ENCODE measurements at regions not wholly inside any gene's neighbourhood (a gene's known extent, or its start where the extent isn't known, plus 50 kb on each side); places are given as distances from the start of the nearest gene placed in this dataset.

DNA sequence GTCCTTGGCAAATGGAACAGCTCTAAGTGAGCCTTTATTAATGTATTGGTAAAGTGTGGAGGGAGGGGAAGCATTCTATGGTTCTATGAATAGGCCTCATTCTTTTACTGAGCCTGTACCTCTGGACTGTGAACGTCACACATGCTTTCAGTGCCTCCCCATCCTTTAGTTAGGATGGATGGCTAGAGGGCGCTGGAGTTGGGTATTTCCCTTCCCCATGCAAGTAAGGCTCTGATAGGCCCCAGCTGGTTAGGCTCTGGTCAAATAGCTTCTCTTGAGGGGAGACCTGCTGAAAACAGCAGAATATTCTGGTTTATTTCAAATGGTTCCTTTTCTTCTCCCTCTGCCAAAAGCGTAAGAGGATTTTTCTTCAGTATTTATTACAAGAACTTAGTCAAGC, 860.9 kb upstream of the MDGA2 start:
- Mint-ChIP-seq H3K4me3 (no peak overlapping the region), H3K27ac (no peak overlapping the region), H3K36me3 (no peaks in the 10 kb centered on the region), H3K9me3 (no peaks in the 10 kb centered on the region), H3K27me3 (no peaks in the 10 kb centered on the region), H3K4me1 (no peaks in the 10 kb centered on the region)
- ATAC-seq (replicated peaks) (no peak), DNase-seq (no peak)

DNA sequence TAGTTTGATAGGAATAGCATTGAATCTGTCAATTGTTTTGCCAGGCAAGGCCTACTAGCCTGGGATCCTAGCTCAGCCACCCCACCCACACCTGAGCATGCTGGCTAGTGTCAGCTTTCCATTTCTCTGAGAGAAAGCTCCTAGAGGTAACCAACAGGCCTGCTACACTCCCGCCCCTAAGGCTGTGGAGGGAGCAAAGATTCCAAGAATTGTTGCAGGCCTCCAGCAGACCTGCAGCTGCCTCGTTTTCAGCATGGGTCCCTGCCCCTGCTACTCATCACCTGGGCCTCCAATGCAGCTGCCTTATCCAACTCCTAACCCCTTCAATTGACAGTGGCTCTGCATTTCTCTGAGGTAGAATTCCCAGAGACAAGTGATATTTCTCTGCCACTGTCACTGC, 852.4 kb upstream of the MDGA2 start:
- H3K4me3 Mint-ChIP-seq, result no peak overlapping the region
- H3K36me3 Mint-ChIP-seq, result no peaks in the 10 kb centered on the region
- H3K4me1 Mint-ChIP-seq, result no peaks in the 10 kb centered on the region
- DNase-seq, result no peak
- H3K27me3 Mint-ChIP-seq, result no peaks in the 10 kb centered on the region
- H3K27ac Mint-ChIP-seq, result no peak overlapping the region
- no peak for ATAC-seq (replicated peaks)
- peaks cover 0 to 4% of the 10 kb centered on the region in 2 donors for H3K9me3 Mint-ChIP-seq

DNA sequence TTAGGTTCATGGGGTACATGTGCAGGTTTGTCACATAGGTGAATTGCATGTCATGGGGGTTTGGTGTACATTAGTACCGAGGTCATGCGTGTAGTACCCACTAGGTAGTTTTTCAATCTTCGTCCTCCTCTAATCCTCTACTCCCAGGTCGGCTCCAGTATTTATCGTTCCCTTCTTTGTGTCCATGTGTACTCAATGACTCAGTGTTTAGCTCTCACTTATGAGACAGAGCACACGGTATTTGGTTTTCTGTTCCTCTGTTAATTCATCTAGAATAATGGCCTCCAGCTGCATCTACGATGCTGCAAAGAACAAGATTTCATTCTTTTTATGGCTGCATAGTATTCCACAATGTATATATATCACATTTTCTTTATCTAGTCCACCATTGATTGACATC, 850.9 kb upstream of the MDGA2 start:
- H3K4me1 Mint-ChIP-seq, result no peaks in the 10 kb centered on the region
- H3K27me3 Mint-ChIP-seq, result no peaks in the 10 kb centered on the region
- no peaks in the 10 kb centered on the region for H3K36me3 Mint-ChIP-seq
- H3K4me3 Mint-ChIP-seq, result no peak overlapping the region
- H3K27ac Mint-ChIP-seq, result no peak overlapping the region
- ATAC-seq (replicated peaks) (no peak), DNase-seq (no peak)
- H3K9me3 Mint-ChIP-seq, result peaks cover 0 to 4% of the 10 kb centered on the region in 2 donors

DNA sequence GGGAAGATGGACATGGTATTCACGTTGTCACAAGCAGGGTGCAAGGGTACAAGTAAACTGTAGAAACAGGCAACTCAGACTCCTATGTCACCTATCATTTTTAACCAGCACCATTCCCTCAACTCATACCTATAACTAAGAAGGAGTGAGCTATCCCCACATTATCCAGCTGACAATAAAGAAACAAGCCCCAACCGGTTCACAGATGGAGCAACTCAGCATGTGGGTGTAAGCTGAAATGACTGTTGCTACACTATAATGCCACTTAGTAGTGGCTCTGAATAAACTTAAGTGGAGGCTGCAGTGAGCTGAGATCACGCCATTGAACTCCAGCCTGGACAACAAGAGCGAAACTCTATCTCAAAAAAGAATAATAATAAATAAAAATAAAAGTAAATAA, 829.5 kb upstream of the MDGA2 start:
- Mint-ChIP-seq H3K4me1 (no peaks in the 10 kb centered on the region), H3K4me3 (no peak overlapping the region), H3K27ac (no peak overlapping the region), H3K9me3 (no peaks in the 10 kb centered on the region), H3K27me3 (no peaks in the 10 kb centered on the region), H3K36me3 (no peaks in the 10 kb centered on the region)
- ATAC-seq (replicated peaks) (no peak), DNase-seq (no peak)

DNA sequence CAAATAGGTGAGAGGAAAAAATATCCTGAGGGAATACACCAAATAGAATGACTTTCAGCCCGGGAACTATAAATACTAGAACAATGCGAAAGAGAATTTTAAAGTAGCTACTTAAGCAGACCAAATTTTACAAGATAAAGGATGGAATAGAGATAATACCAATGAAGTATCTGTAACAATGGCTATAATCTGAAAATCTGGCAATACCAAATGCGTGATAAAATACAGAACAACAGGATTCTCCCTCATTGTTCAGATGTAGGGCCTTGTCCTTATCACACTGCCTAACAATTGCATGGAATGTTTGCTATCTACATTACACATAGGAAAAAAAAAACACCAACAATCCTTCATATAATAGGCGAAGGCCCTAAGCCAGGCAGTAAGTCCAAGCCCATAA, 815.4 kb upstream of the MDGA2 start:
- peaks cover 0 to 1% of the 10 kb centered on the region in 2 donors for H3K9me3 Mint-ChIP-seq
- H3K27ac Mint-ChIP-seq, result no peak overlapping the region
- H3K4me3 Mint-ChIP-seq, result no peak overlapping the region
- no peaks in the 10 kb centered on the region for H3K4me1 Mint-ChIP-seq
- no peaks in the 10 kb centered on the region for H3K36me3 Mint-ChIP-seq
- ATAC-seq (replicated peaks) (no peak), DNase-seq (no peak)
- H3K27me3 Mint-ChIP-seq, result no peaks in the 10 kb centered on the region

DNA sequence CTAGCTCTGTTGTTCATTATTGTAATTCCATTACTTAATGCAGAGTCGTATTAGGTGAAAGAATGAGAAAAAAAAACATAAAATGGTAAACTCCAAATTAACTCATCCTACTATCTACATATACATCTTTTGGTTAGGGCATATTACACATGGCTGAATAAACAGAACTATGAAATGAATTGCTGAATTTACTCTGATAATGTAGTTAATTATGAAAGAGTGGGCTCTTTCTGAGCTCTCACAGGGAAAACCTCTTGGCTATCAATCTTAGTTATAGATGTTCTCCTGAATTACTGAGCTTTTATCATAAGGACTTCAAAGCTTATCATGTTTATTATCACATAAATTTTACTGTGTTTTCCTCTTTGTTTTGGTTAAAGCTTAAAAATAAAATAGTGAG, 798.5 kb upstream of the MDGA2 start:
- no peak for ATAC-seq (replicated peaks)
- DNase-seq, result no peak
- Mint-ChIP-seq H3K27me3 (no peaks in the 10 kb centered on the region), H3K4me1 (no peaks in the 10 kb centered on the region), H3K4me3 (no peak overlapping the region), H3K27ac (no peak overlapping the region), H3K36me3 (no peaks in the 10 kb centered on the region), H3K9me3 (peaks cover 4 to 5% of the 10 kb centered on the region in 2 donors)

DNA sequence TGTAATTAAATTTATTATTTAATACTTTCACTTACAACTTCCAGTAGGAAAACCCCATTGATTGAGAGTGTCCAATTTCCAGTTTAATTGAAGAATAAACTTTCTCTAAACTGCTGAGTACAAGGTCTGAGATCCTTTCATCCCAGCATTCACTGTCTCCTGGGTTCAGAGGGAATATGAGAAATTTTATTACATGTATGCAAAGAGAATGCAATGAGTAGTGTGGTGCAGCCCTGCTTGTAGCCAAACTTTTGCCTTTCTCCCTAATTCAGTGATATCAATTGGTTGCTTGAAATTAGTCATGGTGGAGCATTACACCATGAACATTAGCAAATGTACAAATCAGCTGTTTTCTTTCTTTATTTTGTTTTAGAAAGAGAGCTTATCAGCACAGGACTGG, 780.6 kb upstream of the MDGA2 start:
- no peak for DNase-seq
- Mint-ChIP-seq H3K9me3 (no peaks in the 10 kb centered on the region), H3K36me3 (no peaks in the 10 kb centered on the region), H3K27me3 (no peaks in the 10 kb centered on the region), H3K4me1 (no peaks in the 10 kb centered on the region), H3K4me3 (no peak overlapping the region), H3K27ac (no peak overlapping the region)
- ATAC-seq (replicated peaks), result no peak

DNA sequence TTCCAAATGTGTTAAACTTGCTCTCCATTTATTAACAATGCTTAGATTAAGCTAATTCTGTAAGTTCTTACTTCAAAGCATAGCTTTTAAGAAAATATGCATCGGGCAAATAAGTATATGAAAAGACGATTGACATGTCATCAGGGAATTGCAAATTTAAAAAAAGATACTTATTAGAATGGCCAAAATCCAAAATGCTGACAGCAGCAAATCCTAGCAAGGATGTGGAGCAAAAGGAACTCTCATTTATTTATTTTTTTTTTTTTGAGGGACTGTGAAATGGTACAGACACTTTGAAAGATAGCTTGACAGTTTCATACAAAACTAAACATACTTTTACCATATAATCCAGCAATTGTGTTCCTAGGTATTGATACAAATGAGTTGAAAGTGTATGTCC, 779.5 kb upstream of the MDGA2 start:
- H3K27me3 Mint-ChIP-seq, result no peaks in the 10 kb centered on the region
- no peak overlapping the region for H3K4me3 Mint-ChIP-seq
- DNase-seq (no peak), ATAC-seq (replicated peaks) (no peak)
- no peak overlapping the region for H3K27ac Mint-ChIP-seq
- no peaks in the 10 kb centered on the region for H3K4me1 Mint-ChIP-seq
- H3K36me3 Mint-ChIP-seq, result no peaks in the 10 kb centered on the region
- no peaks in the 10 kb centered on the region for H3K9me3 Mint-ChIP-seq

DNA sequence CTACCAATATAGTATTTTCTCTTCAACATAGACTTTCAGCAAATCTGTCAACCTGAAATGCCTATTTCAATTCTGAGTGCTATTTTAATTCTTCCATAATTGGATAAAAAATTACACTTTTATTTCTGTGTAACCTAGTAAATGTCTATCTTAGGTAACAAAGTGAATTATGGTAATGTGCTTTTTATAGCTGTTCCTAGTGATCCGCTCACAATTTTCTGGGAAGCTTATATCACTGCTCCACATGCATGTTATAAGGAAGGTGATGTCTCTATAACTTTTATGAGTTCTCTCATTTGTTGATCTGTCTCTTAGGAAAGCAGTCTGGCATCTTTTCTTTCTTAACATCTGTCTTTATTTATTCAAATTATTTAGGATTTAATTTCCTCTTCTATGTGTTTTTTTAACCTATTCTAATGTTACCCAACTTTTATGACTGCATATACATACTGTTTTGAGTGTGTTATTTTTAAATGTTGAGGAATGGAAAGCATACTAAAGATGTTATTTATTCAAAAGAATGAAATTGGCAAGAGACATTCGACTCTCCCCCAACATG, 777.1 kb upstream of the MDGA2 start:
- no peaks in the 10 kb centered on the region for H3K9me3 Mint-ChIP-seq
- ATAC-seq (replicated peaks) (no peak), DNase-seq (no peak)
- H3K27ac Mint-ChIP-seq, result no peak overlapping the region
- H3K4me1 Mint-ChIP-seq, result no peaks in the 10 kb centered on the region
- H3K27me3 Mint-ChIP-seq, result no peaks in the 10 kb centered on the region
- no peak overlapping the region for H3K4me3 Mint-ChIP-seq
- H3K36me3 Mint-ChIP-seq, result no peaks in the 10 kb centered on the region

DNA sequence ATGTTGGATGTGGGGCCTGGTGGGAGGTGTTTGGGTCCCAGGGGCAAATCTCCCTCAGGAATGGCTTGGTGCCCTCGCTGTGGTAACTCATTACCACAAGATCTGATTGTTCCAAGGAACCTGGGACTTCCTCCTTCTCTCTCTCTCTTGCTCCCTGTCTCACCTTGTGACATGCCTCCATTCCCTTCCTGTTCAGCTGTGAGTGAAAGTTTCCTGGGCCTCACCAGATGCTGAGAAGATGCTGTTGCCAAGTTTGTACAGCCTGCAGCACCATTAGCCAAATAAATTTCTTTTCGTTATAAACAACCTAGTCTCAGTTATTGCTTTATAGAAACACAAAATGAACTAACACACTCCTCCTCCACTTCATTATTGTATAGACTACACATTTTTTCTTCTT, 759.8 kb upstream of the MDGA2 start:
- ATAC-seq (replicated peaks) (no peak), DNase-seq (no peak)
- H3K36me3 Mint-ChIP-seq, result no peaks in the 10 kb centered on the region
- no peak overlapping the region for H3K27ac Mint-ChIP-seq
- no peak overlapping the region for H3K4me3 Mint-ChIP-seq
- H3K9me3 Mint-ChIP-seq, result peaks cover 0 to 1% of the 10 kb centered on the region in 2 donors
- H3K27me3 Mint-ChIP-seq, result no peaks in the 10 kb centered on the region
- no peaks in the 10 kb centered on the region for H3K4me1 Mint-ChIP-seq

DNA sequence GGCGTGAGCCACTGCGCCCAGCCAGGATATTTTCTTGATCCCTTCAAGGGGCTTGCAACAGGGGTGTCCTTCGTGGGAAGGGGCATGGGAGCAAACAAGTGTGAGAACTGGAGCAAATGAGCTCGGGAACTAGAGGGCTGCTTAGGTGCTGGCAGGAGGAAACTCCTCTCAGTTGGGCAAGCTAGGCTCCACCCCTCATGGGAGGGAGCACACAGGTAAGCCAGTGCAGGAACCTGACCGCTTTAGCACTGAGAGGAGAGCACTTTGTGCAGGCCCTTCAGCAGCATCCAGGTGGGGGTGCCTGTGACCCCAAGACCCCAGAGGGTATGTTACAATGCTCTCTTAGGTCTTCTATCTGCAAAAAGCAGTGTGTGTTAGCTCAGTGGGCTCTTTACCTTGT, 755.4 kb upstream of the MDGA2 start:
- no peak overlapping the region for H3K27ac Mint-ChIP-seq
- H3K4me3 Mint-ChIP-seq, result no peak overlapping the region
- no peaks in the 10 kb centered on the region for H3K36me3 Mint-ChIP-seq
- DNase-seq (no peak), ATAC-seq (replicated peaks) (no peak)
- no peaks in the 10 kb centered on the region for H3K4me1 Mint-ChIP-seq
- H3K9me3 Mint-ChIP-seq, result no peaks in the 10 kb centered on the region
- no peaks in the 10 kb centered on the region for H3K27me3 Mint-ChIP-seq

DNA sequence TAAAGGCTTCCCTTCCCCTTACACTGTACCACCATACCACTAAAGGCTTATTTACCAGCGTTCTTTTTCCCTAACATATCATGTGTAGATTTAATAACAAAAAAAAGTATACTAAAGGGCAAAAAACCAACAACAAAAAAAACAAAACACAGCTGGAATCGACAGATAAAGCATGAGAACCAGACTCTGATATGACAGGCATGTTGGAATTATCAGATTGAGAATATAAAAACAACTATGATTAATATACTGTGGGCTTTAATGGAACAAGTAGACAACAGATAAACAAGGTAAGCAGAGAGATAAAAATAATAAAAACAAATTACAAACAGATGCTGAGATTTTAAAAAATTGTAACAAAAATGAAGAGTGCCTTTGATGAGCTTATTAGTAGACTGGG, 754.1 kb upstream of the MDGA2 start:
- H3K4me3 Mint-ChIP-seq, result no peak overlapping the region
- H3K36me3 Mint-ChIP-seq, result no peaks in the 10 kb centered on the region
- no peak for DNase-seq
- H3K9me3 Mint-ChIP-seq, result no peaks in the 10 kb centered on the region
- no peaks in the 10 kb centered on the region for H3K27me3 Mint-ChIP-seq
- H3K27ac Mint-ChIP-seq, result no peak overlapping the region
- no peak for ATAC-seq (replicated peaks)
- no peaks in the 10 kb centered on the region for H3K4me1 Mint-ChIP-seq

DNA sequence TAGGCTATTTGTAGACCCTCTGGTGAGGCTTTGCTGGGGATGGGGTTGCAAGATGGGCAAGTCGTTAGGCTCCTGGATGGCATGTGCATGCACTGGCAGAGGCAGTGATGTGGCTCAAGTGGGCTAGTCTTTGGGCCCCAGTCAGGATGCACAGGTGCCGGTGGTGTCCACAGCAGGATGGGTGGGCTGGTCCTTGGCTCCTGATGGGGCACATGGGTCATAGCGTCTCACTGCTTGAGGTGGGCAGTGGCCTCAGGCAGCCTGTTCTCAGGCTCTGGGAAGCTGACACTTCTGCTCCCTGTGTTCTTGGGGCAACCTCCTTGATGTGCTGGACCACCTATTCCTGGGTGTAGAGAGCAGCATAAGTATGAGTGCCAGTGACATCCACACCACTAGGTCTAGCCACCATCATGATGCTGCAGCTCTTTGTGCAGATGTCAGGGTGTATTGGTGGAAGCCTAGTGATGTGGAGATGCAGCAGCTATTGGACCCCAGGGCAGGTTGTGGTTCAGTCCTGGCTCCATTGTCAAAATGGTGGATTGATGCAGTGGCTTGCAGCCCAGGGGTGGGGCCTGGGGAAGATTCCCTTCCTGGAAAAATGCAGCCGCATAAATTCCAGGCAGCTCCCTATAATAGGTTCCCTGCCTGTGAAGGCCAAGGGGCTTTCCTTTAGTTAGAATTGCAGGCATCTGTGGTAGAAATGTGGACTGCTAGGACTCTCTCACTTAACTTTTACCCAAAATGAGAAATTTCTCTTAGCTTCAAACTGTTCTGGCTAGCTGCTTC, 742.5 kb upstream of the MDGA2 start:
- Mint-ChIP-seq H3K36me3 (no peaks in the 10 kb centered on the region), H3K4me3 (no peak overlapping the region), H3K27me3 (no peaks in the 10 kb centered on the region), H3K9me3 (peaks cover 7 to 14% of the 10 kb centered on the region in 2 donors), H3K27ac (no peak overlapping the region), H3K4me1 (no peaks in the 10 kb centered on the region)
- ATAC-seq (replicated peaks), result no peak
- DNase-seq, result no peak

DNA sequence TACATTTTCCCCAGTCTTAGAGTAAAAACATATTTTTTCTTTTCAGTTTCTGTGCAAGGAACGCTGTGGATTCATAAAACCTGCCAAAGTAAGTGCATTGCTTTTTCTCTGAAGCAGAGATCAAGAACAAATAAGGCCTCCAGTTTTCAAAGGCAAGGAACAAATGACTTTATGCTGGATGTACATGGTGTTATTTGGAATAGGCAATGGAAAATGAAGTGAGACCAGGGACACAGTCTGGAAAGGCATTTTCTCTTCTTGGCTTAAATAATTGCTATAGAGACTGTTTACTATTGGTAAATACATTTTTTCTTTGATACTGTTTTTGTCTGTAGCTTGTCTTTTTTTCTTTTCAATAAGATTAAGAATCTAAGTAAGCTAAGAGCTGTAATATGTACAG, 725.9 kb upstream of the MDGA2 start:
- no peak overlapping the region for H3K27ac Mint-ChIP-seq
- peaks cover 7 to 8% of the 10 kb centered on the region in 2 donors for H3K9me3 Mint-ChIP-seq
- H3K27me3 Mint-ChIP-seq, result peaks cover 0 to 3% of the 10 kb centered on the region in 2 donors
- ATAC-seq (replicated peaks) (no peak), DNase-seq (no peak)
- no peak overlapping the region for H3K4me3 Mint-ChIP-seq
- no peaks in the 10 kb centered on the region for H3K36me3 Mint-ChIP-seq
- H3K4me1 Mint-ChIP-seq, result no peaks in the 10 kb centered on the region

DNA sequence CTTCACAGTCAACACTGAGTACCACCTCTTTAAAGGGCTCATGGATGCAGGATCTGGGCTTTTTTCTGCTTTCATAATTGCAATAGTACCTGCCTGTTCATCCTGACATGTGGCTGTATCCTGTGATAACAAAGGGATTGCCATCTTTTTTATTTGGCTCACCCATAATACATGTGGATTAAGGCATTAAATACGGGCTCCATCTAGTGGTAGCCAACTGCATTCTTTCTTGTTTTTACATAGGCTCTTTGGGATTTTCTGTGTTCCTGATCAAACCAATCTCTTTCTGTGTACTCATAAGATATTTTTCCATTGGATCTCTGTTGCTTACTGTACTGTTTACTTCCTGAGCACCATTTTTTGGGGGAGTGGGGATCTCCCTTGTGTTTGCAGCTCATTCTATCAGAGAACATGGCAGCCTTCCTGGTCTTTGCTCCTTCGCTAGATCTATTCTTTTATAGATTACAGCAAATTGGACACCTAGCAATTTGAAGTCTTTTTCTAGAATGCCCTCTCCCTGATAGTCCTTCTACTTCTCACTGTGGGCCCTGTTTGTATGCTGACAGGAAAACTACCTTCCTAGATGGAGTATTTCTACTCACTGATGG, 723.4 kb upstream of the MDGA2 start:
- Mint-ChIP-seq H3K9me3 (no peaks in the 10 kb centered on the region), H3K27me3 (peaks cover 0 to 3% of the 10 kb centered on the region in 2 donors), H3K4me1 (no peaks in the 10 kb centered on the region), H3K36me3 (no peaks in the 10 kb centered on the region), H3K27ac (no peak overlapping the region), H3K4me3 (no peak overlapping the region)
- ATAC-seq (replicated peaks) (peak in 1 of 2 donors; percentile 41), DNase-seq (no peak)

Measured in stimulated activated naive B cell treated with anti-CD40 and anti-IgM and Interleukin-4, amounts not matched to agents 10 μg/mL and 1 μg/mL and 100 μg/mL, for 72 hours (primary cell).